NCI-H2171 (cell line): ENCODE measurements at regions not wholly inside any gene's neighbourhood (a gene's known extent, or its start where the extent isn't known, plus 50 kb on each side); places are given as distances from the start of the nearest gene placed in this dataset.

Experiments used
- DNase-seq: peaks from one replicate; lab custom pipeline; 2025; lab: John Stamatoyannopoulos, UW

DNA sequence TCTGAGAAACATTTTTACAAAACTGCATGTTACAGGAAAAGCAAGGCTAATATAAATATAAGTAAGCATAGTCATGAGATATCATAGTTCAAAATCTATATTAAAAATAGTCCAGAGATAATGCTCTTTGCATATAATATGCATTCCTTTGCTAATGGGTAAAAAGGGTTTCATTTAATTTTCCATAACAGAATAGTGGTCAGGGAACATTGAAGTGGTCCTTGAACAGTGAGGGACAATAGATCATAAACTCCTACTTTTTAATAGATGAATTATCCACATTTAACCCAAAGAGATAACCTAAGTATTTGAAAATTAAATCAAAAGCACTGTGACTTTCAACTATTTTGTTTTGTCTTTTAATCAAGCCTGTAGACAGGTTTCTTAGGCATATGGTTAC lies 243.1 kb upstream of the ADGRB3 start:
- DNase-seq, result no peak

DNA sequence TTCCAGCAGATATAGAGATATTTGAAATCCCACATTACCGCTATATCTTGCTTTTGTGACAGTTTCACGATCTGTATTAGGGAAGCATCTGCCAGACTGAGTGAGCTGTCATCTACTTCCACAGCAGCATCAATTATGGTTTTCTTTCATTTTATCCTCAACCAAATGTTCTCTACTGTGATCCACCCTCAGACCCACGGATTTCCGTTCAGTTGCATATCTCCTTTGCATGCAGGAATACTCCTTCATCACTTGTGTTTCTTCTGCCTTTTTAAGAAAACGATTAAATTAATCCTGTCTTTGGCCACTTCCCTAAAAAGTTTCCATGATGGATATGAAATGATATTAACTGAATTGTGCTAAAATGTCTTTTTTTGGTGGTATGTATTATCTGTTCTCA lies 262.1 kb upstream of the ADGRB3 start:
- no peak for DNase-seq

GRCh38 chr6:68368845-68369244 lies 266.2 kb upstream of the ADGRB3 start:
- DNase-seq, result no peak

- DNase-seq, result no peak
Measured at GRCh38 chr6:68364271-68364805, 270.7 kb upstream of the ADGRB3 start.

GRCh38 chr6:68343901-68344300 lies 291.2 kb upstream of the ADGRB3 start:
- DNase-seq, result peak; percentile 44

- DNase-seq, result no peak
Measured at GRCh38 chr6:68342286-68342685, 292.8 kb upstream of the ADGRB3 start.

GRCh38 chr6:68339488-68340131 lies 295.5 kb upstream of the ADGRB3 start:
- no peak for DNase-seq

DNA sequence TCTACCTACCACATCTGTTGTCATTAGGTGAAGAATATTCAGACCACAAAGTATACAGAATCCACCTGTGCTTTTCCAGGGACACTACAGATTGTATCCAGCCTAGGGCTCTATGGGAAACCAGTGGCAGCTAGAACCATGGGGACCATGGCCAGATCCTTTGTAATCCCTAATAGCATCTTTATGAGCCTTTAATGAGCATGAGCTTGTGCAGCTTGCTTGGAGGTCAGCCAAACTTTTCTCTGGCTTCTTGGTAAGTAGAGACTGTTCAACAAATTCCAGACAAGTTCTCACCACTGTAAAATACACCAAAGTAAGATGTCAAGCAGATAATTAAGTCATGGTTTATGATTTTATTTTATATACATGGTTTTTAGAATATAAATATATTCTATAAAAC lies 301.6 kb upstream of the ADGRB3 start:
- no peak for DNase-seq

DNA sequence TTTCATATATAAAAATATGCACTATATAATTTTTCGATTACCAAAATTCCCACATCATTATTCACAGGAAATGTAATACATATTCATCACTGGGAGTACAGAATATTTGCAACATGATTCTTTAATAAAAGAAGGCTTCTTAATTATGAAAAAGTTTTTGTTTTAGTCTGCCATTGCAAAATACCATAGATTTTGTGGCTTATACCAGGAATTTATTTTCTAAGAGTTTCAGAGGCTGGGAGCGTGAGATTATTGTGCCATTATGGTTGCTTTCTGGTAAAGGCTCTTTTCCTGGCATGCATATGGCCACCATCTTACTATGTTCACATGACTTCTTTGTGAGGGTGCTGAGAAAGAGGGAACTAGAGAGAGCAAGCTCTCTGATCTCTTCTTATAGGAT lies 306.9 kb upstream of the ADGRB3 start:
- no peak for DNase-seq

- DNase-seq, result no peak
Measured at GRCh38 chr6:68326762-68327161, 308.3 kb upstream of the ADGRB3 start.

DNA sequence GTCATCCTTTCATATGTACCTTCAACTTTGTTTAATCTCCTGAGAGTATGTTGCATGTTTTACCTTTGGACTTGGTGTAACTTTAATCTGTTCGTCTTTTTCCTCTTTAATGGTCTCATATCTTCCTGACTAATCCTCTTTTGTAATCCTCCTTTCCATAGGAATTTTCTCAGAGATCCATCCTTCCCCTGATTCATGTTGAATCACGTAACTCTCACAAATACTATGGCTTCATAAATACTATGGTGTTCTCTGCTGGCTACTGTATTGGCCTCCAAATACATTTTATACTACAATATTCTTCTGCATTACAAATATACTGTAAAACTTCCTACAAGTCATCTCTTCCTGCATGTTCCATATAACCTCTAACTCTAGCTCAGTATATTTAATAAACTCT lies 317.7 kb upstream of the ADGRB3 start:
- no peak for DNase-seq

DNA sequence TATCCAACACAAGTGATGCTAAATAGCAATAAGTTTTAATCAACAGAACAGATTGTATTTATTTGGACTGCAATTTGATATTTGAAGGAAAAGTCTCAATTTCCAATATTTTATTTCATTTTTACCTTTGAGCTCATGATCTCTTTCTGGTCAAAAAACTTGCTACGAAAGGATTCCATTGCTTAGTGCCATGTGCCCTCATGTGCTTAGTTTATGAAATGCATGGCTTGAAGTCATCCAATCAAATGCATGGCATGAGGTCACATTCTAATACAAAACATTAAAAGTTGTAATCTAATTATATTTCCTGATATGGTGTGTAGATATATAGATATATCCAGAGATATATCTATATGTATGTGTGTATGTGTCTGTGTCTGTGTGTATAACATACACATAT lies 321.2 kb upstream of the ADGRB3 start:
- DNase-seq, result no peak

DNA sequence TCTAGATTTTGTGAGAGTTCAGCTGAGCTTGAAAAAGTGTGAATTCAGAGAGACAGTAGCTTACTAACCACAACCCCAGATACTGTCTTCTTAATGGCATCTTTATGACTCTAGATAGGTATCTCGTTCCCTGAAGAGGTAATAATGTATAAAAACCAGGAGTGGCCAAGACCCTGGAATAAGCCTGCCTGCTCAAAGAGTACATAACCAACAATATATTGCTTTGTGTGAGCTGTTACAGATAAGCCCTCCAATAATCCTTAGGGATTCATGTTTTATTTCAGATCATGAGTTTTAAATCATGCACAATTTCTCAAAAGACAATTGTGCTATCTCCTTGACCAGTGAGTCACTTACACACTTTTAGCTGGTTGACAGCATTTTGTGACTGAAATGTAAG lies 327.8 kb upstream of the ADGRB3 start:
- no peak for DNase-seq

GRCh38 chr6:68296126-68296525 lies 339.0 kb upstream of the ADGRB3 start:
- DNase-seq, result no peak

- no peak for DNase-seq
Measured at GRCh38 chr6:68282646-68283045, 352.4 kb upstream of the ADGRB3 start.

DNA sequence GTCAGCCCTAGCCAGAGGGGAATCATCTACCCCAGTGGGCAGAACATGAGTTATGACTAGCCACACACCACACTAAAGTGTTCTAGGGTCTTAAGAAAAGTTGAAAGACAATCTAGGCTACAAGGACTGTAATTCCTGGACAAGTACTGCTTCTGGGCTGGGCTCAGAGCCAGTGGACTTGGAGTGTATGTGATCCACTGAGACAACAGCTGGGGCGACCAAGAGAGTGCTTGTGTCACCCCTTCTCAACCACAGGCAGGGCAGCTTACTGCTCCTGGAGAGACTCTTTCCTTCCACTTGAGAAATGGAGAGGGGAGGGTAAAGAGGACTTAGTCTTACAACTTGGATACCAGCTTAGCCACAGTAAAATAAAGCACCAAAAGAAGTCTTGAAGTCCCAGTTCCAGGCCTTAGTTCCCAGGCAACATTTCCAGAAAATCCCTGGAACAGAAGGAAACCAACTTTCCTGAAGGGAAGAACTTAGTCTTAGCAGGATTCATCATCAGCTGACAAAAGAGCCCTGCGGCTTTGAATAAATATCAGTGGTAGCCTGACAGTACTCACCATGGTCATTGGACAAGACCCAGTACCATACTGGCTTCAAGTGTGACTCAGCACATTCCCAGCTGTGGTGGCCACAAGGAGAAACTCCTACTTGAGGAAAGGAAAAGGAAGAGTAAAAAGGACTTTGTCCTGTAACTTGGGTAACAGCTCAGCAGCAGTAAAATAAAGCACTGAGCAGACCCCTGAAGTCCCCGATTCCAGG lies 355.1 kb upstream of the ADGRB3 start:
- DNase-seq, result no peak

- DNase-seq, result no peak
Measured at GRCh38 chr6:68273297-68273696, 361.8 kb upstream of the ADGRB3 start.

DNA sequence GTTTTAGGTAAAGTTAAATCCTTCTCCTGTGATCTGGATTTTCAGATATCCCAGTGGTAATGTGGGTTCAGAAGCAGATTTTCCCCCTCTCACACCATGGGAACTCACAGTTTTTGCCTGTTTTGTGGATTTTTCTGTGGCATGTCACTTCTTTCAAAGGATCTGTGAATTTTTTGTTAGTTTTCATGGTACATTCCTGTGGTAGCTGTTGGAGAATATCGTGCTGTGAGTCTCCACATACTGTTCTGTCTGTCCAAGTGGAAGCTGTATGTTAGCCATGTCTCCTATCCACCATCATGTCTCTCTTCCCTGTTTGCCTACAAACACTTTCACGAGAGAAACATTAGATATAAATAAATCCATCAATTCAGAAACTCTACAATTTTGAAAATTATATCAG lies 378.7 kb upstream of the ADGRB3 start:
- no peak for DNase-seq

DNA sequence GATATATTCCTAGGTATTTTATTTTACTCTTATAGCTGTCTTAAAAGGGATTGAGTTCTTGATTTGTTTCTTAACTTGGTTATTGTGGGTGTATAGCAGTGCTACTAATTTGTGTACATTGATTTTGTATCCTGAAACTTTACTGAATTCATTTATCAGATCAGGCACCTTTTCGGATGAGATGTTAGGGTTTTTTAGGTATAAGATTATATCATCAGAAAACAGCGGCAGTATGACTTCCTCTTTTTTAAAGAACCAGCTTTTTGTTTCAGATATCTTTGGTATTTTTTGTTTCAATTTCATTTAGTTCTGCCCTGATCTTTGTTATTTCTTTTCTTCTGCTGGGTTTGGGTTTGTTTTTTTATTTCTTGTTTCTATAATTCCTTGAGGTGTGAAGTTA lies 382.4 kb upstream of the ADGRB3 start:
- DNase-seq, result no peak

DNA sequence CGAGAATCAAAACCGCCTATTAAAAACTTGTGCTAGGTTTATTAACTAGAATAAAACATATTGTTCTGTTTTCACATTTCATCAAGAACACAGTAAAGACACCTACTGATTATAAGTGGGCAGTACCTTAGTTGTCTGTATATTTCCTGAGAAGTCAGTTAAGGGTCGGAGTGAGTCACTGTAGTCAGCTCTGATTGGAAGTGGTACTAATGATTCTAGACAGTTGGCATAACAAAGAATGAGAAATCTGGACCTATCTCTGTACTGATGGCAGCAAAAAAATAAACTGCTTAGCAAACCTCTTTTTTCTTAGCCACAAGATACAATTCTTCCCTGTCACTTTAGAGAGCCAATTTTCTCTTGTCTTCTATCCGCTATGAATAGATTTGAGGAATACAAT lies 387.3 kb upstream of the ADGRB3 start:
- no peak for DNase-seq

DNA sequence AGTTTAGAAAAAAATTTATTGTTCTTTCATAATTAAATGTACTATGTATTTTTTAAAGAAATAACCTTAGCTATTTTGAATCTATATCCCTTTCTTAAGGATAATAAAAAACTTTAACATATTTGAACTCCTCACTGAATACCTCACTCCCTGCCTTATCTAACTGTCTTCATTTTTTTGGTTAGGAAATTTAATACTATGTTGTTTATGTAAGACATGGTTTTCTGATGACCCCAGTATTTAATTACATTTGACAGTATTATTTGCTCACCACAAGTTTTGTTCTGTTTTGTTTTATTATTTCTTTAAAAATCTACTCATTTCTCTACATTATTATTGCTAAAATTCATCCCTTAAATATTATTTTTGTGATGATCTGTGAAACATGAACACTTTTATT lies 394.4 kb upstream of the ADGRB3 start:
- DNase-seq, result no peak

GRCh38 chr6:68239034-68239433 lies 396.0 kb upstream of the ADGRB3 start:
- no peak for DNase-seq

- no peak for DNase-seq
Measured at GRCh38 chr6:68238097-68238601, 396.9 kb upstream of the ADGRB3 start.
